LNCAP (cell line): ENCODE measurements at regions not wholly inside any gene's neighbourhood (a gene's known extent, or its start where the extent isn't known, plus 50 kb on each side); places are given as distances from the start of the nearest gene placed in this dataset.

Experiments
- TF ChIP-seq, protein P1 (sequence below): fragments of 450-650 bp; IDR thresholded peaks from 2 replicates; pipeline ENCODE4 v1.5.1; 2017; ENCODE audit warnings: mild to moderate bottlenecking

DNA sequence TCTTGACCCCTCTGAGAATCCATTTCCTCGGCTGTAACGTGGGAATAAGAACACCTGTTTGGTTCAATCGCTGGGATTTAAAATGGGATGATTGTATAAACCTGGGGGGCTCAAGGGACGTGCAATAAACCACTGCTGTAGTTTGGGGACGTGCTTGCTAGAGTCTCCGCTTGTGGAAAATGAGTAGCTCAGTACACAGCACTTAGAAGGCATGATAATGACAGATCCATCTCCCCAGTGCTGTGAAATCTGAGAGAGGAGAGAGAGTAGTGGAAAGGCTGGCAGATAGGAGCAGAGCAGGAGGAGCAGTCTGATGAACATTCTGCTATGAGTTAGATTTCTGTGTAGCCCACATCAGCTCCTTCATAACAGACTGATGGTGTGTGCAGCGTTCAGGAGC lies 256.5 kb downstream of the MN1 start:
- TF ChIP-seq, protein P1, sequence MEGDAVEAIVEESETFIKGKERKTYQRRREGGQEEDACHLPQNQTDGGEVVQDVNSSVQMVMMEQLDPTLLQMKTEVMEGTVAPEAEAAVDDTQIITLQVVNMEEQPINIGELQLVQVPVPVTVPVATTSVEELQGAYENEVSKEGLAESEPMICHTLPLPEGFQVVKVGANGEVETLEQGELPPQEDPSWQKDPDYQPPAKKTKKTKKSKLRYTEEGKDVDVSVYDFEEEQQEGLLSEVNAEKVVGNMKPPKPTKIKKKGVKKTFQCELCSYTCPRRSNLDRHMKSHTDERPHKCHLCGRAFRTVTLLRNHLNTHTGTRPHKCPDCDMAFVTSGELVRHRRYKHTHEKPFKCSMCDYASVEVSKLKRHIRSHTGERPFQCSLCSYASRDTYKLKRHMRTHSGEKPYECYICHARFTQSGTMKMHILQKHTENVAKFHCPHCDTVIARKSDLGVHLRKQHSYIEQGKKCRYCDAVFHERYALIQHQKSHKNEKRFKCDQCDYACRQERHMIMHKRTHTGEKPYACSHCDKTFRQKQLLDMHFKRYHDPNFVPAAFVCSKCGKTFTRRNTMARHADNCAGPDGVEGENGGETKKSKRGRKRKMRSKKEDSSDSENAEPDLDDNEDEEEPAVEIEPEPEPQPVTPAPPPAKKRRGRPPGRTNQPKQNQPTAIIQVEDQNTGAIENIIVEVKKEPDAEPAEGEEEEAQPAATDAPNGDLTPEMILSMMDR: no peak

DNA sequence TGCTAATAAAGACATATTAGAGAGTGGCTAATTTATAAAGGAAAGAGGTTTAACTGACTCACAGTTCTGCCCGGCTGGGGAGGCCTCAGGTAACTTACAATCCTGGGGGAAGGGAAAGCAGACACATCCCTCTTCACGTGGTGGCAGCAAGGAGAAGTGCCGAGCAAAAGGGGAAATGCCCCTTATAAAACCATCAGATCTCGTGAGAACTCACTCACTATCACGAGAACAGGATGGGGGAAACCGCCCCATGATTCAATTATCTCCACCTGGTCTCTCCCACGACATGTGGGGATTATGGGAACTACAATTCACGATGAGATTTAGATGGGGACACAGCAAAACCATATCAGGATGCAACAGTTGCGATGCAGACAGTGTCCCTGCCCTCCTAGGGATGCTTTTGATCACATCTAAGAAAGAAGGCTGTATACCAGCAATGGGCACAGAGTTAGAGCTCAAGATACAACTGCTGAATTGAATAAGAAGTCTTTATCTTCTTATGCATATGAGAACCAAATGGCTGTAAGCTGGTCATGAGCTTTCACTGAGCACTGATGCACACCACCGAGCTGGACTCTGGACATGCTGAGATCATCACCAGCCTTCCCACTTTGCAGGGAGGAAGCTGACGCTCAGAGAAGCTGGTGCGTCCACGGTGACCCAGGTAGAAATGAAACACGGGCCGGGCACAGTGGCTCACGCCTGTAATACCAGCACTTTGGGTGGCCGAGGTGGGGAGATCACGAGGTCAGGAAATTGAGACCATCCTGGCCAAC lies 255.2 kb downstream of the MN1 start:
- TF ChIP-seq, protein P1: no peak

DNA sequence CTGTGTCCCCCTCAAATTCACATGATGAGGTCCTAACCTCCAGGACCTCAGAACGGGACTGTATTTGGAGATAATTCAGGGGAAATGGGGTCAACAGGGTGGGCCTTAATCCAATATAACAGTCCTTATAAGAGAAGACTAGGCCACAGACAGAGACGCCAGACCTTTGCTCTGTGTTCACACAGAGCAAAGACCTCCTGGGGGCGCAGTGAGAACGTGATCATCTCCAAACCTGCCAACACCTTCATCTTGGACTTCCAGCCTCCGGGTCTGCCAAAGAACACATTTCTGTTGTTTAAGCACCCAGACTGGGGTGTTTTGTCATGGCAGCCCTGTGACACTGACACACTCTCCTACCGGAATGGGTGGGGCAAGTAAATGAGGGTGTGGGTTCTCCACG lies 250.2 kb downstream of the MN1 start:
- TF ChIP-seq, protein P1: no peak

DNA sequence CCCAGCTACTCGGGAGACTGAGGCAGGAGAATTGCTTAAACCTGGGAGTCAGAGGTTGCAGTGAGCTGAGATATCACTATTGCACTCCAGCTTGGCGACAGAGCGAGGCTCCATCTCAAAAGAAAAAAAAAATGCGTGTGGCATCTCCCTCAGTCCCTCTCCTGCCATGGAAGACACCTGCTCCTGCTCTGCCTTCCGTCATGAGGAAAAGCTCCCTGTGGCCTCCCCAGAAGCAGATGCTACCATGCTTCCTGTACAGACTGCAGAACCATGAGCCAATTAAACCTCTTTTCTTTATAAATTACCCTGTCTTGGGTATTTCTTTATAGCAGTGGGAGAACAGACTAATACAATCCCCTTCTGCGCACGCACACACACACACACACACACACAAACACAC lies 249.4 kb downstream of the MN1 start:
- TF ChIP-seq, protein P1: no peak

DNA sequence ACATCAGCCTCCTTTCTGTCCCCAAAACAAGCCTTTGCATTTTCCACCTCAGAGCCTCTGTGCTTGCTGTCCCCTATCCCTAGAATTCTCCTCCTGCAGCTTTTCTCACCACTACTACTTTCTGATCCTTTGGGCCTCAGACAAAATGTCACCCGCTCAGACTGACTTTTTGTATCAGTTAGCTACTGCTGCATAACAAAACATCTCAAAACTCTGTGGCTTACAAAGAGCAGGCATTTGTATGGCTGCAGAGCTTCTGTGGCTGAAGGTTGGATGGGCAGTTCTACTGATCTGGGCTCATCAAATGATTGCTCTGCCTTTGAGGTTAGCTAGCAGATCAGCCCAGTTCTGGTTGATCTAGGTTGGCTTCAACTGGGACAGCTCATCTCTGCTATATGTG lies 248.7 kb downstream of the MN1 start:
- TF ChIP-seq, protein P1: no peak

DNA sequence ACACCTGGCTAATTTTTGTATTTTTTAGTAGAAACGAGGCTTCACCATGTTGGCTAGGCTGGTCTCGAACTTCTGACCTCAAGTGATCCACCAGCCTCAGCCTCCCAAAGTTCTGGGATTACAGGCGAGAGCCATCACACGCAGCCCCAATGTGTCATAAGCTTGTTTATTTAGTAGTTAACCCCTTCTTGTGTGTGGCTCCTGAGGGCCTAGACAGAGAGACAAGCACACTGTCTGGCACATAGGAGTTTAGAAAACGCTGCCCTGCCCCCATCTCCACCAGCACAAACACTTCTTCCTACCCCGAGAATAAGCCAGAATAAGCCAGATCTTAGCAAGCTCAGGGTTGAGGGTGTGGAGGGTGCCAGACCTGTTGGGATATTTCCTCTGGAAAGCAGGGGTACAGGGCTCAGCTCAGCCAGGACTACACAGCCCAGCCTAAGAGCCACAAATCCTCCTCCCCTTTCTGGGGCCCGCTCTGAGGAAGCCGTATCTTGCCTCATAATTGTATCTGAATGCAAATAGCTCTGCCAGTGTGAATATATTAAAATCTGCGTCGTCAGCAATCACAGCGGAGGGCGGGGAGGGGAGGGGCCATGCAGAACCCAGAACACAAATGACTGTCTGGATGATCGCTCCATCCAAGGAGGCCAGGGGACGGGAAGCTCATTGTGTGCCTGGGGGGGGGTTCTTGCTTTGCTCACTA lies 247.3 kb downstream of the MN1 start:
- TF ChIP-seq, protein P1: no peak

DNA sequence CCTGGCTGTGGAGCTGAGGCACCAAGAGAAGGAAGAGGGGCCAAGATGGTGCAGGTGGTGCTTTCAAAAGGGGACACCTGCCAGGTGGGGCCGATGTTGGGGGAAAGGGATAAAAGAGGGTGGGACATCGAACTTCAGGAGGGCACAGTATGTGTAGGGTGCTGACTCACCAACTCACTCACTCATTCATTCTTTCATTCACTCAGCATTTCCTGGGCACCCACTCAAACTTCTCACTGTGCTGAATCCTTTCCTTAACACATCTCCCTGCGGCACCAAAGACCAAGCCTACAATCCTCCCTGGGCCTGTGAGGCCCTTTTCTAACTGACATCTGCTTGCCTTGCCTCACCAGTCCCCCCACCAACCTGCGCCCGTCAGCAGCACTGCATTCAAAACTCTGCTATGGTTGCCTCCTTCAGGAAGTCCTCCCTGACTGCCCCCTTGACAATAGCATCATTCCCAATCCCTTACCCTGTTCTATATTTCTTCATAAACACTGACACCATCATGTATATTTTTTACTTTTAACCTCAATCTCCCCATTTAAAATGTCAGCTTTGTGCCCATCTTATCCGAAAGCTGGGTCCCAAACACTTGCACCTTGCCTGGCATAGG lies 246.6 kb downstream of the MN1 start:
- TF ChIP-seq, protein P1: no peak
